Mesendoderm (in vitro differentiated cells): ENCODE measurements at regions not wholly inside any gene's neighbourhood (a gene's known extent, or its start where the extent isn't known, plus 50 kb on each side); places are given as distances from the start of the nearest gene placed in this dataset.

ENCODE experiments used
- DNase-seq: peaks from one replicate; pipeline ENCODE4 v3.0.0; 2013
- H2AK5ac ChIP-seq: 2 replicates; pipeline ENCODE4 v1.6.1; 2013; ENCODE audit warnings: low read length, inconsistent platforms
- H2BK120ac ChIP-seq: 2 replicates; pipeline ENCODE4 v1.6.1; 2013; ENCODE audit warnings: low read depth, mild to moderate bottlenecking, low read length, moderate library complexity, mixed read lengths
- H2BK15ac ChIP-seq: replicated peaks from 2 replicates; pipeline ENCODE4 v1.6.1; 2013; ENCODE audit warnings: low read depth, mild to moderate bottlenecking, moderate library complexity
- H2BK5ac ChIP-seq: 2 replicates; pipeline ENCODE4 v1.6.1; 2013; ENCODE audit warnings: low read length, inconsistent platforms
- H3K18ac ChIP-seq: 2 replicates; pipeline ENCODE4 v1.6.1; 2013; ENCODE audit warnings: mild to moderate bottlenecking, low read length, mixed read lengths
- H3K23ac ChIP-seq: one replicate; pipeline ENCODE4 v1.6.1; 2013; ENCODE audit warnings: low read length
- H3K27ac ChIP-seq: 2 replicates; pipeline ENCODE4 v1.5.1; 2013; ENCODE audit warnings: low read depth, mild to moderate bottlenecking, inconsistent platforms, low read length, moderate library complexity
- H3K27me3 ChIP-seq: 2 replicates; pipeline ENCODE4 v1.6.1; 2013; ENCODE audit warnings: low read length, control low read depth, mild to moderate bottlenecking, inconsistent platforms; ENCODE audit not compliant: insufficient read depth, poor library complexity
- H3K36me3 ChIP-seq: 2 replicates; pipeline ENCODE4 v1.6.1; 2013; ENCODE audit warnings: low read length, inconsistent platforms; ENCODE audit not compliant: control insufficient read depth, insufficient read depth
- H3K4ac ChIP-seq: one replicate; pipeline ENCODE4 v1.6.1; 2013; ENCODE audit warnings: low read depth, mild to moderate bottlenecking, low read length, moderate library complexity
- H3K4me1 ChIP-seq: 2 replicates; pipeline ENCODE4 v1.6.1; 2013; ENCODE audit warnings: low read depth, low read length, inconsistent platforms; ENCODE audit not compliant: control insufficient read depth
- H3K4me2 ChIP-seq: 2 replicates; pipeline ENCODE4 v1.6.1; 2013; ENCODE audit warnings: low read length
- H3K4me3 ChIP-seq: 2 replicates; pipeline ENCODE4 v1.5.1; 2013; ENCODE audit warnings: mild to moderate bottlenecking, low read length
- H3K56ac ChIP-seq: one replicate; pipeline ENCODE4 v1.6.1; 2013; ENCODE audit warnings: low read length
- H3K79me1 ChIP-seq: 2 replicates; pipeline ENCODE4 v1.6.1; 2013; ENCODE audit warnings: low read length, inconsistent platforms
- H3K79me2 ChIP-seq: 2 replicates; pipeline ENCODE4 v1.6.1; 2013; ENCODE audit warnings: mild to moderate bottlenecking, low read length; ENCODE audit not compliant: control insufficient read depth, insufficient read depth
- H3K9ac ChIP-seq: 2 replicates; pipeline ENCODE4 v1.6.1; 2013; ENCODE audit warnings: low read length, inconsistent platforms
- H4K5ac ChIP-seq: one replicate; pipeline ENCODE4 v1.6.1; 2013; ENCODE audit warnings: low read length
- H4K8ac ChIP-seq: one replicate; pipeline ENCODE4 v1.6.1; 2013; ENCODE audit warnings: low read depth, mild to moderate bottlenecking, control low read depth, low read length, moderate library complexity
- WGBS: extraction: QIAGEN DNeasy Blood & Tissue Kit; methylation state at CpG from one replicate; pipeline ENCODE4 v1.1.7; 2013; ENCODE audit warnings: low lambda C conversion rate, missing lambda C conversion rate; ENCODE audit not compliant: insufficient coverage; ENCODE audit errors: extremely low coverage; 5-methylcytosine and 5-hydroxymethylcytosine counted together

GRCh38 chr5:128762661-128763306, 202.5 kb upstream of the SLC27A6 start:
- Histone ChIP-seq H2AK5ac (no peak overlapping the region), H3K79me1 (no peaks in the 10 kb centered on the region), H4K5ac (no peak overlapping the region), H2BK120ac (no peak overlapping the region), H2BK15ac (no peak overlapping the region), H3K4me1 (no peaks in the 10 kb centered on the region), H2BK5ac (no peak overlapping the region), H3K27ac (no peak overlapping the region), H3K23ac (no peak overlapping the region), H4K8ac (no peak overlapping the region), H3K27me3 (no peaks in the 10 kb centered on the region), H3K9ac (no peak overlapping the region), H3K4me2 (no peak overlapping the region), H3K18ac (no peak overlapping the region), H3K4ac (no peak overlapping the region), H3K4me3 (no peak overlapping the region), H3K56ac (no peak overlapping the region), H3K79me2 (no peaks in the 10 kb centered on the region), H3K36me3 (no peaks in the 10 kb centered on the region)
- DNase-seq, result no peak
- WGBS, result no CpG with 5 or more reads among the region's 10 CpGs

GRCh38 chr5:128763321-128763720, 202.0 kb upstream of the SLC27A6 start:
- DNase-seq, result no peak
- Histone ChIP-seq H3K79me1 (no peaks in the 10 kb centered on the region), H3K56ac (no peak overlapping the region), H3K18ac (no peak overlapping the region), H2BK15ac (no peak overlapping the region), H3K23ac (no peak overlapping the region), H3K4me1 (no peaks in the 10 kb centered on the region), H3K9ac (no peak overlapping the region), H3K27me3 (no peaks in the 10 kb centered on the region), H3K4me2 (no peak overlapping the region), H3K4me3 (no peak overlapping the region), H3K27ac (no peak overlapping the region), H3K79me2 (no peaks in the 10 kb centered on the region), H4K5ac (no peak overlapping the region), H3K36me3 (no peaks in the 10 kb centered on the region), H2AK5ac (no peak overlapping the region), H2BK5ac (no peak overlapping the region), H3K4ac (no peak overlapping the region), H2BK120ac (no peak overlapping the region), H4K8ac (no peak overlapping the region)
- WGBS, result no CpG with 5 or more reads among the region's 2 CpGs

- H3K36me3 ChIP-seq, result no peaks in the 10 kb centered on the region
- no peak overlapping the region for H2BK15ac ChIP-seq
- H3K4ac ChIP-seq, result no peak overlapping the region
- H2BK120ac ChIP-seq, result no peak overlapping the region
- no peak overlapping the region for H3K4me3 ChIP-seq
- H3K23ac ChIP-seq, result no peak overlapping the region
- H3K79me1 ChIP-seq, result no peaks in the 10 kb centered on the region
- WGBS, result no CpG with 5 or more reads among the region's 4 CpGs
- H3K9ac ChIP-seq, result no peak overlapping the region
- H2BK5ac ChIP-seq, result no peak overlapping the region
- no peak overlapping the region for H3K27ac ChIP-seq
- H3K18ac ChIP-seq, result no peak overlapping the region
- no peak overlapping the region for H2AK5ac ChIP-seq
- no peaks in the 10 kb centered on the region for H3K4me1 ChIP-seq
- H4K5ac ChIP-seq, result no peak overlapping the region
- no peak overlapping the region for H3K4me2 ChIP-seq
- no peaks in the 10 kb centered on the region for H3K27me3 ChIP-seq
- H3K56ac ChIP-seq, result no peak overlapping the region
- no peaks in the 10 kb centered on the region for H3K79me2 ChIP-seq
- peak; percentile 18 for DNase-seq
- no peak overlapping the region for H4K8ac ChIP-seq
Measured at GRCh38 chr5:128764601-128765310, 200.5 kb upstream of the SLC27A6 start.

GRCh38 chr5:128765448-128766061, 199.7 kb upstream of the SLC27A6 start:
- DNase-seq, result no peak
- Histone ChIP-seq H2BK15ac (no peak overlapping the region), H4K5ac (no peak overlapping the region), H3K36me3 (no peaks in the 10 kb centered on the region), H3K4me1 (no peaks in the 10 kb centered on the region), H2BK5ac (no peak overlapping the region), H3K9ac (no peak overlapping the region), H2AK5ac (no peak overlapping the region), H2BK120ac (no peak overlapping the region), H3K27me3 (no peaks in the 10 kb centered on the region), H3K23ac (no peak overlapping the region), H3K79me2 (no peaks in the 10 kb centered on the region), H3K56ac (no peak overlapping the region), H3K27ac (no peak overlapping the region), H3K79me1 (no peaks in the 10 kb centered on the region), H3K4me2 (no peak overlapping the region), H3K4ac (no peak overlapping the region), H4K8ac (no peak overlapping the region), H3K18ac (no peak overlapping the region), H3K4me3 (no peak overlapping the region)
- WGBS, result no CpG with 5 or more reads among the region's 3 CpGs

- no peak overlapping the region for H3K27ac ChIP-seq
- H2BK120ac ChIP-seq, result no peak overlapping the region
- H3K27me3 ChIP-seq, result no peaks in the 10 kb centered on the region
- H2BK15ac ChIP-seq, result no peak overlapping the region
- H2BK5ac ChIP-seq, result no peak overlapping the region
- no peak overlapping the region for H3K18ac ChIP-seq
- H4K5ac ChIP-seq, result no peak overlapping the region
- DNase-seq, result no peak
- H3K56ac ChIP-seq, result no peak overlapping the region
- no peak overlapping the region for H3K4me2 ChIP-seq
- H3K9ac ChIP-seq, result no peak overlapping the region
- no peak overlapping the region for H4K8ac ChIP-seq
- H3K4me3 ChIP-seq, result no peak overlapping the region
- H3K23ac ChIP-seq, result no peak overlapping the region
- H3K4ac ChIP-seq, result no peak overlapping the region
- no peaks in the 10 kb centered on the region for H3K4me1 ChIP-seq
- WGBS, result no CpG with 5 or more reads among the region's 2 CpGs
- no peaks in the 10 kb centered on the region for H3K79me1 ChIP-seq
- H3K79me2 ChIP-seq, result no peaks in the 10 kb centered on the region
- H3K36me3 ChIP-seq, result no peaks in the 10 kb centered on the region
- H2AK5ac ChIP-seq, result no peak overlapping the region
Measured at GRCh38 chr5:128766406-128766805, 198.9 kb upstream of the SLC27A6 start.
